Activated CD4-positive, alpha-beta T cell treated with anti-CD3 and anti-CD28 coated beads, Interleukin-2, amount 10 ng/mL, durations not matched to agents 24 days and 14 days (primary cell): ENCODE measurements at regions not wholly inside any gene's neighbourhood (a gene's known extent, or its start where the extent isn't known, plus 50 kb on each side); places are given as distances from the start of the nearest gene placed in this dataset.

ENCODE experiments used
- DNase-seq: peaks from one replicate; pipeline ENCODE4 v3.0.0; 2022
- H3K27ac Mint-ChIP-seq: one replicate; pipeline ENCODE4 v1.8.0; 2022; ENCODE audit warnings: mild to moderate bottlenecking, mixed read lengths
- H3K27me3 Mint-ChIP-seq: one replicate; pipeline ENCODE4 v1.8.0; 2022; ENCODE audit warnings: mixed read lengths
- H3K36me3 Mint-ChIP-seq: one replicate; pipeline ENCODE4 v1.8.0; 2022; ENCODE audit warnings: low read depth, mild to moderate bottlenecking, mixed read lengths
- H3K4me1 Mint-ChIP-seq: one replicate; pipeline ENCODE4 v1.8.0; 2021; ENCODE audit warnings: mixed read lengths
- H3K4me3 Mint-ChIP-seq: one replicate; pipeline ENCODE4 v1.8.0; 2022; ENCODE audit warnings: mild to moderate bottlenecking, moderate library complexity, mixed read lengths
- H3K9me3 Mint-ChIP-seq: one replicate; pipeline ENCODE4 v1.8.0; 2021; ENCODE audit warnings: mixed read lengths
- intact Hi-C: fragments of 100-400 bp; cut with micrococcal nuclease; formaldehyde crosslinking; loops from one replicate; pipeline ENCODE4 v1.15.1; 2023

- Mint-ChIP-seq H3K4me1 (no peaks in the 10 kb centered on the region), H3K36me3 (no peaks in the 10 kb centered on the region), H3K9me3 (no peaks in the 10 kb centered on the region), H3K4me3 (no peak overlapping the region), H3K27me3 (no peaks in the 10 kb centered on the region), H3K27ac (no peak overlapping the region)
- intact Hi-C loops = no loop called here
- no peak for DNase-seq
Observed at GRCh38 chr7:47045207-47046051, 536.5 kb downstream of the TNS3 start.

GRCh38 chr7:47044625-47045024, 537.3 kb downstream of the TNS3 start:
- H3K27ac Mint-ChIP-seq = no peak overlapping the region
- H3K9me3 Mint-ChIP-seq = no peaks in the 10 kb centered on the region
- intact Hi-C loops = no loop called here
- no peaks in the 10 kb centered on the region for H3K4me1 Mint-ChIP-seq
- H3K27me3 Mint-ChIP-seq = no peaks in the 10 kb centered on the region
- no peak for DNase-seq
- no peaks in the 10 kb centered on the region for H3K36me3 Mint-ChIP-seq
- H3K4me3 Mint-ChIP-seq = no peak overlapping the region

GRCh38 chr7:47043304-47043703, 538.6 kb downstream of the TNS3 start:
- H3K4me3 Mint-ChIP-seq = no peak overlapping the region
- intact Hi-C loops = no loop called here

GRCh38 chr7:47042669-47043068, 539.2 kb downstream of the TNS3 start:
- Mint-ChIP-seq H3K9me3 (no peaks in the 10 kb centered on the region), H3K4me1 (no peaks in the 10 kb centered on the region), H3K4me3 (no peak overlapping the region), H3K36me3 (no peaks in the 10 kb centered on the region), H3K27me3 (no peaks in the 10 kb centered on the region), H3K27ac (no peak overlapping the region)
- no peak for DNase-seq
- intact Hi-C loops = no loop called here

More at GRCh38 chr7:47043304-47043703, 538.6 kb downstream of the TNS3 start:
- Mint-ChIP-seq H3K4me1 (no peaks in the 10 kb centered on the region), H3K27ac (no peak overlapping the region), H3K27me3 (no peaks in the 10 kb centered on the region), H3K36me3 (no peaks in the 10 kb centered on the region), H3K9me3 (no peaks in the 10 kb centered on the region)
- DNase-seq = no peak

- no peak overlapping the region for H3K27ac Mint-ChIP-seq
- H3K27me3 Mint-ChIP-seq = no peaks in the 10 kb centered on the region
- DNase-seq = no peak
- H3K4me3 Mint-ChIP-seq = no peak overlapping the region
- no peaks in the 10 kb centered on the region for H3K4me1 Mint-ChIP-seq
- intact Hi-C loops = no loop called here
- no peaks in the 10 kb centered on the region for H3K9me3 Mint-ChIP-seq
- H3K36me3 Mint-ChIP-seq = no peaks in the 10 kb centered on the region
Observed at GRCh38 chr7:47040795-47041347, 541.0 kb downstream of the TNS3 start.

GRCh38 chr7:47039904-47040303, 542.0 kb downstream of the TNS3 start:
- Mint-ChIP-seq H3K4me1 (no peaks in the 10 kb centered on the region), H3K27me3 (no peaks in the 10 kb centered on the region), H3K27ac (no peak overlapping the region), H3K9me3 (no peaks in the 10 kb centered on the region), H3K4me3 (no peak overlapping the region), H3K36me3 (no peaks in the 10 kb centered on the region)
- DNase-seq = no peak
- intact Hi-C loops = no loop called here

GRCh38 chr7:47039089-47039648, 542.7 kb downstream of the TNS3 start:
- Mint-ChIP-seq H3K4me1 (no peaks in the 10 kb centered on the region), H3K27me3 (no peaks in the 10 kb centered on the region), H3K9me3 (no peaks in the 10 kb centered on the region), H3K27ac (no peak overlapping the region), H3K36me3 (no peaks in the 10 kb centered on the region), H3K4me3 (no peak overlapping the region)
- intact Hi-C loops = no loop called here
- DNase-seq = no peak

GRCh38 chr7:47038621-47039020, 543.3 kb downstream of the TNS3 start:
- H3K9me3 Mint-ChIP-seq = no peaks in the 10 kb centered on the region
- H3K27ac Mint-ChIP-seq = no peak overlapping the region
- H3K4me1 Mint-ChIP-seq = no peaks in the 10 kb centered on the region
- no peak for DNase-seq
- H3K27me3 Mint-ChIP-seq = no peaks in the 10 kb centered on the region
- intact Hi-C loops = no loop called here
- no peak overlapping the region for H3K4me3 Mint-ChIP-seq
- H3K36me3 Mint-ChIP-seq = no peaks in the 10 kb centered on the region

- Mint-ChIP-seq H3K9me3 (no peaks in the 10 kb centered on the region), H3K36me3 (no peaks in the 10 kb centered on the region), H3K4me3 (no peak overlapping the region), H3K4me1 (no peaks in the 10 kb centered on the region), H3K27me3 (no peaks in the 10 kb centered on the region), H3K27ac (no peak overlapping the region)
- intact Hi-C loops = no loop called here
- DNase-seq = no peak
Observed at GRCh38 chr7:47037607-47038006, 544.3 kb downstream of the TNS3 start.

GRCh38 chr7:47036909-47037308, 545.0 kb downstream of the TNS3 start:
- Mint-ChIP-seq H3K4me3 (no peak overlapping the region), H3K4me1 (no peaks in the 10 kb centered on the region), H3K27me3 (no peaks in the 10 kb centered on the region), H3K36me3 (no peaks in the 10 kb centered on the region), H3K9me3 (no peaks in the 10 kb centered on the region), H3K27ac (no peak overlapping the region)
- intact Hi-C loops = no loop called here
- no peak for DNase-seq

- no peak overlapping the region for H3K27ac Mint-ChIP-seq
- H3K9me3 Mint-ChIP-seq = no peaks in the 10 kb centered on the region
- intact Hi-C loops = no loop called here
- DNase-seq = no peak
- no peak overlapping the region for H3K4me3 Mint-ChIP-seq
- H3K4me1 Mint-ChIP-seq = no peaks in the 10 kb centered on the region
- no peaks in the 10 kb centered on the region for H3K36me3 Mint-ChIP-seq
- no peaks in the 10 kb centered on the region for H3K27me3 Mint-ChIP-seq
Observed at GRCh38 chr7:47035522-47035921, 546.4 kb downstream of the TNS3 start.

- Mint-ChIP-seq H3K27me3 (no peaks in the 10 kb centered on the region), H3K4me3 (no peak overlapping the region), H3K4me1 (no peaks in the 10 kb centered on the region), H3K9me3 (no peaks in the 10 kb centered on the region), H3K27ac (no peak overlapping the region), H3K36me3 (no peaks in the 10 kb centered on the region)
- DNase-seq = no peak
- intact Hi-C loops = no loop called here
Observed at GRCh38 chr7:47034180-47034579, 547.7 kb downstream of the TNS3 start.

GRCh38 chr7:47032536-47032908, 549.4 kb downstream of the TNS3 start:
- no peak for DNase-seq
- Mint-ChIP-seq H3K4me3 (no peak overlapping the region), H3K36me3 (no peaks in the 10 kb centered on the region), H3K27ac (no peak overlapping the region), H3K27me3 (no peaks in the 10 kb centered on the region), H3K4me1 (no peaks in the 10 kb centered on the region), H3K9me3 (no peaks in the 10 kb centered on the region)
- intact Hi-C loops = no loop called here

- Mint-ChIP-seq H3K4me1 (no peaks in the 10 kb centered on the region), H3K4me3 (no peak overlapping the region), H3K27me3 (no peaks in the 10 kb centered on the region), H3K36me3 (no peaks in the 10 kb centered on the region), H3K9me3 (no peaks in the 10 kb centered on the region), H3K27ac (no peak overlapping the region)
- DNase-seq = no peak
- intact Hi-C loops = no loop called here
Observed at GRCh38 chr7:47031786-47032535, 550.0 kb downstream of the TNS3 start.
